ENCODE measurements at regions not wholly inside any gene's neighbourhood (a gene's known extent, or its start where the extent isn't known, plus 50 kb on each side); places are given as distances from the start of the nearest gene placed in this dataset.

DNA sequence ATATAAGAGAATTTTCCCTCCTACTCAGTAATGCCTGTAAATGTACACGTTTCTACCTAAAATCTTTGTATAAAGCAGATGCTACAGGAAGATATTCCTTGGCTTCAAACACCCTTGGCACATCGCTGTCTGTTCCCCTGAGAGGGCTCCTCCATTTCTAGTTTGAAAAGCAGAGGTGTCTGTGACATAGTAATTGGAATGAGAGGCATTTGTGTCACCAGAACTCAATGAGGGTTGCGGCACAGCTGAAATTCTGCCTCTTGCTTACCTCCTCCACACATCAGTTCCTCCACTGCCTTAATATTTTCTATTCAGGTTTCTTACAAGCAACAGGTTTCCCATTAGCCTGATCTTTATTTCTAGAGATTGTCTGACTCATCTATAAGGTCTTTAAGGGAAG lies 359.9 kb upstream of the DCC start:
- no peaks in the 10 kb centered on the region for H3K27me3 ChIP-seq (ENCODE audit: control insufficient read depth, insufficient read depth, low read length)
- no peak for DNase-seq (ENCODE audit: low read depth in 2 of 2)
- H3K9ac ChIP-seq (ENCODE audit: insufficient read depth, low read length), result no peak overlapping the region
- TF ChIP-seq EZH2 (IDR thresholded peaks at IDR 0.05; ENCODE audit: low read length, missing control alignments), result no peak
- TF ChIP-seq, protein P1, sequence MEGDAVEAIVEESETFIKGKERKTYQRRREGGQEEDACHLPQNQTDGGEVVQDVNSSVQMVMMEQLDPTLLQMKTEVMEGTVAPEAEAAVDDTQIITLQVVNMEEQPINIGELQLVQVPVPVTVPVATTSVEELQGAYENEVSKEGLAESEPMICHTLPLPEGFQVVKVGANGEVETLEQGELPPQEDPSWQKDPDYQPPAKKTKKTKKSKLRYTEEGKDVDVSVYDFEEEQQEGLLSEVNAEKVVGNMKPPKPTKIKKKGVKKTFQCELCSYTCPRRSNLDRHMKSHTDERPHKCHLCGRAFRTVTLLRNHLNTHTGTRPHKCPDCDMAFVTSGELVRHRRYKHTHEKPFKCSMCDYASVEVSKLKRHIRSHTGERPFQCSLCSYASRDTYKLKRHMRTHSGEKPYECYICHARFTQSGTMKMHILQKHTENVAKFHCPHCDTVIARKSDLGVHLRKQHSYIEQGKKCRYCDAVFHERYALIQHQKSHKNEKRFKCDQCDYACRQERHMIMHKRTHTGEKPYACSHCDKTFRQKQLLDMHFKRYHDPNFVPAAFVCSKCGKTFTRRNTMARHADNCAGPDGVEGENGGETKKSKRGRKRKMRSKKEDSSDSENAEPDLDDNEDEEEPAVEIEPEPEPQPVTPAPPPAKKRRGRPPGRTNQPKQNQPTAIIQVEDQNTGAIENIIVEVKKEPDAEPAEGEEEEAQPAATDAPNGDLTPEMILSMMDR (conservative IDR thresholded peaks at IDR 0.05 in 1 of 2, IDR thresholded peaks at IDR 0.05 in 1 of 2; ENCODE audit: low read depth in 1 of 2, low read length in 2 of 2), result no peak
- no peak overlapping the region for H2AFZ ChIP-seq (ENCODE audit: low read length)
- no peaks in the 10 kb centered on the region for H3K9me3 ChIP-seq (ENCODE audit: control insufficient read depth, insufficient read depth, low read depth, low read length)
- H4K20me1 ChIP-seq (ENCODE audit: control insufficient read depth, extremely low read depth, insufficient read depth, low read length), result no peaks in the 10 kb centered on the region
- no peaks in the 10 kb centered on the region for H3K36me3 ChIP-seq (ENCODE audit: control insufficient read depth, insufficient read depth, low read length)
- no peak overlapping the region for H3K4me3 ChIP-seq (replicated peaks in 1 of 4; ENCODE audit: control extremely low read depth in 1 of 4, insufficient read depth in 1 of 4, low read depth in 3 of 4, low read length in 4 of 4)
- H3K4me1 ChIP-seq (ENCODE audit: control insufficient read depth, extremely low read depth, insufficient read depth, low read length), result no peaks in the 10 kb centered on the region
- H3K4me2 ChIP-seq (ENCODE audit: extremely low read depth, insufficient read depth, low read length), result no peak overlapping the region
- no peaks in the 10 kb centered on the region for H3K79me2 ChIP-seq (ENCODE audit: control insufficient read depth, insufficient read depth, low read length)
- no peak overlapping the region for H3K27ac ChIP-seq (ENCODE audit: insufficient read depth, low read length)

DNA sequence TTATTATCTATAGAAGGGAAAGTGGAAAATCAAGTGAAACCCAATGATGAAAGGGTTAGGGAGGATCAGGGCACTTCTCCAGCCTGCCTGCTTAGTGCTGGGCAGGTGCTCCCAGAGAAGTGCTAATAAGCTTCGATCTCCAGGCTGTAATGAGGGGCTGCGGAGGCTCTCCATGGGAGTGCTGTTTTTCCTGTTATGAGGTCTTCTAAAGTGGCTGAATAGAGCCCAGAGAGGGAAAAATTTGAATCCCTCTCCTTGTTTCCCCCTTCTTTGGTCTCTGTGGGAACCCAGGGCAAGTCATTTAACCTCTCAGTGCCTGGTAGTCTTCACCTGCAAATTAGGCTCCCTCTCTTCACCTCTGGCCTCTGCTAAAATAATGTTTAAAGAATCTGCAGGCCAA lies 351.7 kb upstream of the DCC start:
- no peak overlapping the region for H3K4me3 ChIP-seq (replicated peaks in 1 of 4; ENCODE audit: control extremely low read depth in 1 of 4, insufficient read depth in 1 of 4, low read depth in 3 of 4, low read length in 4 of 4)
- no peak for DNase-seq (ENCODE audit: low read depth in 2 of 2)
- no peak overlapping the region for H2AFZ ChIP-seq (ENCODE audit: low read length)
- no peaks in the 10 kb centered on the region for H3K79me2 ChIP-seq (ENCODE audit: control insufficient read depth, insufficient read depth, low read length)
- no peaks in the 10 kb centered on the region for H3K27me3 ChIP-seq (ENCODE audit: control insufficient read depth, insufficient read depth, low read length)
- H3K9me3 ChIP-seq (ENCODE audit: control insufficient read depth, insufficient read depth, low read depth, low read length), result no peaks in the 10 kb centered on the region
- H3K27ac ChIP-seq (ENCODE audit: insufficient read depth, low read length), result no peak overlapping the region
- no peaks in the 10 kb centered on the region for H4K20me1 ChIP-seq (ENCODE audit: control insufficient read depth, extremely low read depth, insufficient read depth, low read length)
- no peaks in the 10 kb centered on the region for H3K4me1 ChIP-seq (ENCODE audit: control insufficient read depth, extremely low read depth, insufficient read depth, low read length)
- TF ChIP-seq, protein P1 (conservative IDR thresholded peaks at IDR 0.05 in 1 of 2, IDR thresholded peaks at IDR 0.05 in 1 of 2; ENCODE audit: low read depth in 1 of 2, low read length in 2 of 2), result no peak
- no peak for TF ChIP-seq EZH2 (IDR thresholded peaks at IDR 0.05; ENCODE audit: low read length, missing control alignments)
- H3K4me2 ChIP-seq (ENCODE audit: extremely low read depth, insufficient read depth, low read length), result no peak overlapping the region
- H3K9ac ChIP-seq (ENCODE audit: insufficient read depth, low read length), result no peak overlapping the region
- no peaks in the 10 kb centered on the region for H3K36me3 ChIP-seq (ENCODE audit: control insufficient read depth, insufficient read depth, low read length)

GRCh38 chr18:51997129-51997528 lies 342.9 kb upstream of the DCC start:
- no peak overlapping the region for H3K4me3 ChIP-seq (replicated peaks in 1 of 4; ENCODE audit: control extremely low read depth in 1 of 4, insufficient read depth in 1 of 4, low read depth in 3 of 4, low read length in 4 of 4)
- no peaks in the 10 kb centered on the region for H3K9me3 ChIP-seq (ENCODE audit: control insufficient read depth, insufficient read depth, low read depth, low read length)
- no peaks in the 10 kb centered on the region for H3K27me3 ChIP-seq (ENCODE audit: control insufficient read depth, insufficient read depth, low read length)
- H4K20me1 ChIP-seq (ENCODE audit: control insufficient read depth, extremely low read depth, insufficient read depth, low read length), result no peaks in the 10 kb centered on the region
- no peaks in the 10 kb centered on the region for H3K36me3 ChIP-seq (ENCODE audit: control insufficient read depth, insufficient read depth, low read length)
- no peak overlapping the region for H3K27ac ChIP-seq (ENCODE audit: insufficient read depth, low read length)
- TF ChIP-seq, protein P1 (conservative IDR thresholded peaks at IDR 0.05 in 1 of 2, IDR thresholded peaks at IDR 0.05 in 1 of 2; ENCODE audit: low read depth in 1 of 2, low read length in 2 of 2), result no peak
- TF ChIP-seq EZH2 (IDR thresholded peaks at IDR 0.05; ENCODE audit: low read length, missing control alignments), result no peak
- no peak overlapping the region for H2AFZ ChIP-seq (ENCODE audit: low read length)
- no peaks in the 10 kb centered on the region for H3K4me1 ChIP-seq (ENCODE audit: control insufficient read depth, extremely low read depth, insufficient read depth, low read length)
- no peaks in the 10 kb centered on the region for H3K79me2 ChIP-seq (ENCODE audit: control insufficient read depth, insufficient read depth, low read length)
- no peak for DNase-seq (ENCODE audit: low read depth in 2 of 2)
- H3K9ac ChIP-seq (ENCODE audit: insufficient read depth, low read length), result no peak overlapping the region
- no peak overlapping the region for H3K4me2 ChIP-seq (ENCODE audit: extremely low read depth, insufficient read depth, low read length)

Data from fibroblast of lung (primary cell).